AG10803 (cell line): ENCODE measurements at regions not wholly inside any gene's neighbourhood (a gene's known extent, or its start where the extent isn't known, plus 50 kb on each side); places are given as distances from the start of the nearest gene placed in this dataset.

Experiments
- DNase-seq: peaks from one replicate; pipeline ENCODE4 v3.0.0; 2010; ENCODE audit warnings: low read depth
- H3K4me3 ChIP-seq: 2 replicates; pipeline ENCODE4 v1.5.1; 2011; ENCODE audit warnings: mild to moderate bottlenecking, low read length, control low read depth
- CTCF ChIP-seq: conservative IDR thresholded peaks from 2 replicates; pipeline ENCODE4 v1.5.1; 2011; ENCODE audit warnings: mild to moderate bottlenecking, low read length, control low read depth, inconsistent platforms

DNA sequence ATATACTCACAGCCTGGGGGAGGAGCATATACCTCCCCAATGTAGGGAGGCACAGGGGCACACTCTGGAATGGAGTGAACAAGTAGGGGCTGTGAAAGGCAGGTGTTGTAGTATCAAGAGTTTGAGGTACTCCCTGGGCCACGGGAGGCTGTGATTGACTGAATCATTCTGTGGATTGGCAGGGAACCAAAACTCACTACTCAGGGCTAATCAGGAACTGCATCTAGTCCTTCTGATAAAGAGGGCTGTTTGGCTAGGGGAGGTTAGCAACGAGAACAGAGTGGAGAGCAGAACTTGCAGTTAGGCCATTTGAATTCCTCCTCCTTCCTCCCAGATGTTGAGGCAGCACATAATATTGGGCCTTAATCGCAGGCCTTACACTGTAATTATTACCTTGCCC lies 369.2 kb upstream of the MPDZ start:
- DNase-seq: no peak

DNA sequence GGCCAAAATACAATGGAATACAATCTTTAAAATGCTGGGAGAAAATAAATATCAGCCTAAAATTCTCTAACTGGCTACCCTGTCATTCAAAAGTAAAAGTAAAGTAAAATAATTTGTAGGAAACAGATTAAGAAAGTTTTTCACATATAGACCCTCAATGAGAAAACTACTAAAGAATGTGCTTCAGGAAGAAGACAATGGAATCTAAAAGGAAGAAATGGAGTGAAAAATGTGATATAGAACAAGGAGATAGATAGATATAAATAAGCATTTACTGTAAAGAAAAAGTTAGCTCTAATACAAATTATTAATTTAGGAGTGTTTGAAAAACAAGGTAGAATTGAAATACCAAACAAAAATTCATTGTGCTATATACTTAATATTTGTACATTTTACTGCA lies 368.6 kb upstream of the MPDZ start:
- no peak for TF ChIP-seq CTCF
- no peak overlapping the region for H3K4me3 ChIP-seq
- DNase-seq: no peak

More for the DNA sequence above, 369.2 kb upstream of the MPDZ start:
- H3K4me3 ChIP-seq: no peak overlapping the region
- no peak for TF ChIP-seq CTCF

DNA sequence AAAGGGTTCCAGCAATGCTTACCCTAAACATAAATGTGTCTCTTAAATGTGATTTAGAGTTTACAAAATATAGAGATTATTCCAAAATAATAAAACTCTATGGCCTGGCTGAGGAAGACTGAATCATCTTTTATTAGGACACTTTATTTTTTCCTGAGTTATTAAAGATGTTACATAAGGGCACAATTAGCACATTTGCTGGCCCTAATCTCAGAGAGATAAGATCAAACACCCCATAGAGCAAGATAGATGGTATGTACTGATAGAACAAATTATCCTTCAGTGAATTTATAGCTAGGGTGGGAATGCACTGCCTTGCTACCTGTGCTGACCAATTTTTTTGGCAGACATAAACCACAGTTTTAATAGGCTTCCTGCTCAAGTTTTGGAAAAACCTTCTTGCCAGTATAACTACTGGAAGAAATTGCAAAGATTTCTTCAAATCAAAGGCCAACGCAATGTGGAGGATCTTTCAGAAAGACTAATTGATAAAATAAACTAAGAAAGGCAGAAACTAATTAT lies 367.1 kb upstream of the MPDZ start:
- no peak for TF ChIP-seq CTCF
- H3K4me3 ChIP-seq: no peak overlapping the region
- no peak for DNase-seq

GRCh38 chr9:13645557-13645956 lies 366.1 kb upstream of the MPDZ start:
- TF ChIP-seq CTCF: no peak
- no peak for DNase-seq
- H3K4me3 ChIP-seq: no peak overlapping the region

DNA sequence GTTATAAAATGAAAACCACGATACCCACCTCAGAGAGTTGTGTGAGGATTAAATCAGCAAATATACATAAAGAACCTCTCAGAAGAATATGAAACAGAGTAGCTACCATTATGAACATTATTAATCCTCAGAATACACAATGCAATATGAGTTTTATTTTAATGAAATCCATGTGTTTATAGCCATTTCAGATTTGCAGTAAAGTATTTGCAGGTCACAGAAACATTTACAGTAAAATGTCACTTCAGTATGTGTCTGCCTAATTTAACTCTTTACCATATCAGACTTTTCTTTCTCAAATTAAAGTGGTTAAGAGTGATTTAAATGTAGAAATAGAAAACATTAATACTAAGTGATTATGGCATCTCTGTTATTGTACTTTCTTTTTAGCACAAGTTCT lies 365.2 kb upstream of the MPDZ start:
- H3K4me3 ChIP-seq: no peak overlapping the region
- no peak for TF ChIP-seq CTCF
- no peak for DNase-seq

- no peak for TF ChIP-seq CTCF
- no peak overlapping the region for H3K4me3 ChIP-seq
- no peak for DNase-seq
Observed at GRCh38 chr9:13642646-13643045, 363.2 kb upstream of the MPDZ start.

GRCh38 chr9:13629067-13629466 lies 349.6 kb upstream of the MPDZ start:
- no peak overlapping the region for H3K4me3 ChIP-seq
- no peak for TF ChIP-seq CTCF
- DNase-seq: no peak
